GM18498 (cell line): ENCODE measurements at regions not wholly inside any gene's neighbourhood (a gene's known extent, or its start where the extent isn't known, plus 50 kb on each side); places are given as distances from the start of the nearest gene placed in this dataset.

Source experiments
- ATAC-seq: cut with Tn5 transposase; IDR thresholded peaks from one replicate; pipeline ENCODE4 v1.9.1; 2021; ENCODE audit warnings: mild to moderate bottlenecking, moderate library complexity; ENCODE audit not compliant: unreplicated experiment

GRCh38 chr17:71110326-71110725 is 941.0 kb downstream of the KCNJ2 start:
- no peak for ATAC-seq

- ATAC-seq = no peak
Measured at GRCh38 chr17:71111460-71111859, 942.1 kb downstream of the KCNJ2 start.

GRCh38 chr17:71111934-71112333 is 942.6 kb downstream of the KCNJ2 start:
- no peak for ATAC-seq

DNA sequence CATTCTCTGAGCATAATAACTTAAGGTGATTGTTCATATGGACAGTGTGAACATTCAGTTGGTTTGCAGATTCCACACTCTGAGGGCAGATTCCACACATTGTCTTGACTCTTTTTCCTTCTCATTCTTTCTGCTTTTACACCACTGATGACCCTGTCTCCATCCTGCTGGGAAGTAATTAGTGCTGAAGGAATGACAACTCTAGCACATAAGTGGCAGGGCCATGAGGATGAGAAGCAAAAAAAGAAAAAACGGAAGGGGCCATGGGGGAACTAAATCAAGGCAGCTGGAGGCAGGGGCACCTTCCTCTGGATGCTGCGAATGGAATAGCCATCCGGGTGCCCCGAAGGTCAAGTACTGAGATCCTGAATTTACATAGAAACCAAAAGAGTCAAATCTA is 944.0 kb downstream of the KCNJ2 start:
- no peak for ATAC-seq

DNA sequence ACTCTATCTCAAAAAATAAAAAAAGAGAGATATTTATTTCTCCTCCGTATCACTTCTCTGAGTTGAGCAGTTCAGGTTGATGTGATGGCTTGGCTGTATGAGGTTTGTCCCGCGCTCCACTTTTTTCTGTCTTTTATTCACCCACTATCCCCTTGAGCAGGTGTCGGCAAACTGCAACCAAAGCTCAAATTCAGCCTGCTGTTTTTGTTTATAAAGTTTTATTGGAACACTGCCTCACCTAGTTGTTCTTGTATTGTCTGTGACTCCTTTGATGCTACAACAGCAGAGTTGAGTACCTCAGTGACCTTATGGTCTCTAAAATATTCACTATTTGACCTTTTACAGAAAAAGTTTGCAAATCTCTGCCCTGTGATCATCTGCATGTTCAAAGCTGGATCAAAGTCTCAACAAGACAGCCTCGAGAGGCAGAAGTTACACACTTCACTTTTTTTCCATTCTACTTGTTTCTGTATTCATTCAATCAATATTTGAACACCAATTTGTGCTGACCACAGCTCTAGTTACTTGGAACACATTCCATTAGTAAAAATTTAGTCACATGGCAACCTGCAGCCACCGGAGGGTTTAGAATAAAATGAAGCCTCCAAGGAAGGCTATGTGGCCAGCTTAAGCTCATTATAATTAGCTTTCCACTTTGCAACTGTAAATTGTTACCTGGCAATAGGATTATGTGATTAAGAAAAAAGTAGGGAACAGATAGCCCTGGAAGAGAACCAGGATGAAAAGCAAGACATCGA is 945.8 kb downstream of the KCNJ2 start:
- ATAC-seq = no peak

GRCh38 chr17:71115669-71115972 is 946.3 kb downstream of the KCNJ2 start:
- ATAC-seq = no peak

GRCh38 chr17:71117466-71117865 is 948.1 kb downstream of the KCNJ2 start:
- no peak for ATAC-seq

GRCh38 chr17:71118039-71118438 is 948.7 kb downstream of the KCNJ2 start:
- ATAC-seq = no peak

GRCh38 chr17:71127416-71127815 is 958.1 kb downstream of the KCNJ2 start:
- ATAC-seq = no peak

DNA sequence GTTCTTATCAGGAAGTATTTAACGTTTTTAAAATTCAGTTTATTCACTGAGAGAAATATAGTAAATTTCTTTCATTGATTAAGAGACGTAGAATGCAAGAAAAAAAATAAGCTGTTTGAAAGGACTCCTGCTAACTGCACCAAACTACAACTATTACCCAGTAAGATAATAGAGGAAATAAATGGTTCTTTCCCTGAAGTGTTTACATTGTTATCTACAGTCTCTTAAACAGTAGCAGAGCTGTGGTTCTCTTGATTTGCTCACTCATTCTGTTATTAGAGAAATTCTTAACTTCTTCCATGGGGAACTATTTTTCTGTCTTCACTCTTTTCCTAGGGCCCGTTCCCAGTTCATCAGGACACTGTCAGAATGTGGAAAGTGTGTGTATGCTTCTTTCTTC is 973.0 kb downstream of the KCNJ2 start:
- no peak for ATAC-seq

- no peak for ATAC-seq
Measured at GRCh38 chr17:71145486-71145885, 975.3 kb upstream of the SOX9 start.

DNA sequence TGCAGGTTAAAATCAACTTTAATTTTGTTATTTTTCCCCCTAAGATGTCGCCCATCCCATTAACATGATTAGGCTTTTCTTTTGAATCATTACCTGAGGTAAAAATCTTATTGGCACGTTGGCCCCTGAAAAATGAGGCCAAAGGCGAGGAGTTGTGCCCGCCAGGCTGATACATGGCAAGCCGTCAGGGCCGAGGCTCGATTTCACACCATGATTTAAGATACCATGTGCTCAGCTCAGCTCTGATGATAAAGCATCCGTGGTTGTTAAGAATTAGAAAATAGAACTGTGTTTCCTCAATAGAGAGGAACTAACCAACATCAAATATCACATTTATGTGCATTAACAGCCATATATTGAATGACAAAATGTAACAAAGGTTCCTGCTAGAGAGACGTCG is 972.9 kb upstream of the SOX9 start:
- ATAC-seq = no peak

DNA sequence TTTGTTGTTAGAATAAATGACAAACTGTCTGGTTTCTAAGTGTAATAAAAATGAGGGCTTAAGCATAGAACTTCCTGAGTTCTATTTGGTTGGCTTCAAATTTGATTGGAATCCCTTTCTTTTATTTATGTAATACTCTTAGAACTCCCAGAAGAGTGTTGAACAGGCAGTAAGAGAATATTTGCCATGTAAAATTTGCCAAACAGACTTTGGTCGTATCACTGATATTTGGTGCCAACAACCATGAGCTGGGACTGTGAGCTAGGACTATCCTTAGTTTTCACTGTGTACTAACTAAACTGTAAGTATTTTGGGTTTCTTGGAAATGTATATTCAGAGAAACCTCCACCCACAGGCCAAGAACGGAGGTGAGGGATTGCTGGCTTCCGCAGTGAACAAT is 971.2 kb upstream of the SOX9 start:
- ATAC-seq = no peak

- no peak for ATAC-seq
Measured at GRCh38 chr17:71157297-71157696, 963.5 kb upstream of the SOX9 start.

DNA sequence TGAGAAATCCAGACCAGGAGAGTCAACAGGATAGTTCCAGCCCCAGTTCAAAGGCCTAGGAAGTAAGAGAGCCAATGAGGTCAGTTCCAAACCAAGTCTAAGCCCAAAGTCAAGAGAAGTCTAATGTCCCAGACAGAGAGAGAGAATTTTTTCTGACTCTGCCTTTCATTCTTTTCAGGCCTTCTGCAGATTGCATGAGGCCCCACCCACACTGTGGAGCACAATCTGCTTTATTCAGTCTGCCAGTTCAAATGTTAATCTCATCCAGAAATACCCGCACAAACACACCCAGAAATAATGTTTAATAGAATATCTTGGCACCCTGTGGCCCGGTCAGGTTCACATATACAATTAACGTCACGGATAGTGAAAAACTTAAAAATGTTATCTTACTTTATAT is 962.4 kb upstream of the SOX9 start:
- ATAC-seq = no peak

DNA sequence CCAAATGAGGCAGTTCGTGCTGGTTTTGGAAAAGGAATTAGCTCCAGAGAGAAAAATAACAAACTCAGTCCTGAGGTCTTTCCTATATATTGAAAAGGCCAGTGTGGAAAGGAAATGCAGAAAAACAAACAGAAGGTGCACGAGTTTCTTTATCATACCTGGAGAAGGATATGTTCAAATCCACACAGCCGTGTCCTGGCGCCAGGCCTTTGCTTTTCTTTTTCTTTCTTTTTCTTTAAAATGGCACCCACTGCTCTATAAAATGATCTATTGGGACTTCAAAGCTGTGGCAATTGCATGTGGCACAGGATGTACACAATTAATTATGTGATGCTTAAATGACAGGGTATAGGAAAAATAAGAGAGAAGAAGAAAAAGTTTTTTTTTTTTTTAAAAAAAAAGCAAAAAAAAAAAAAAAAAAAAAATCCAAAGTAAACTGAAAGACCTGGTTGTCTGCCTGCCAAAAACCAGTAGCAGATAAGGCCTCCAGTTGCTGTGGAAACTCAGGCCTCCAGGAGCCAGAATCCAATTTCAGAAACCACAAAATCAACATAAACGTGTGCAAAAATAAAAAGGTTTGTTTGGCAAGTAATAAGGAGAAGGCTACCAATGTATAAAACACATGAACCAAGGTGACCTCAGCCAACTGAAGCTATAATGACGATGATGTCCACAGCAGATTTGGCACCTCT is 957.6 kb upstream of the SOX9 start:
- ATAC-seq = no peak

DNA sequence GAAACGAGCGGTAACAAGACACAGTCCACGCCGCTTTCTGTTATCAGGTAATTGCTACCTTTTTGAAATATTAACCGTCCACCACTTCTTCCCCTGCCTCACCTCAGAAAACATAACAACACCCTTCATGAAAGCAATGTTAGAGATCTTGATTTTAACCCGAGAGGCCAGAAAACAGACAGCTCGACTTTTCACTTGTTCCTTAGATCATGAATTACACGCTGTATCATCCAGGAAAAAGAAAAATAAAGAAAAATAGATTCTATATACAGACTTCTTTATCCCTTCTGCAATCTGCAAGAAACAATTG is 957.1 kb upstream of the SOX9 start:
- ATAC-seq = no peak

DNA sequence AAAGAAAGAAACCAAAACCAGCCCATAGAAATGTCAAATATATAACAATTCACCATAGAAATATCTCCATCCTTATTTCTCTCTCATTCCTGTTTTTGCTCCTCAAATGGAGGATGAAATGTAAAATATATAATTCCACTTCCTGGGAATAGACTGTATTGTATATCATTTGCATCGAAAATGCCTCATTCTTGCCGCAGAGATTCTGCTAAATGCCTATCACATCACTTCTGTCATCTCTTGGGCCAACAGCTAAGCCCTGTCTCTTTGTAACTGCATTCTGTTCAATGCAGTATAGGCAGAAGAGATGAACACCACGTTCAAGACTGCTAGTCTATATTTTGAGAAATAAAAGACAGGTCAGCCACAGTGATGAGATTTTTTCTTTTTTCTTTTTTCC is 956.3 kb upstream of the SOX9 start:
- ATAC-seq = no peak

- ATAC-seq = no peak
Measured at GRCh38 chr17:71166311-71166710, 954.5 kb upstream of the SOX9 start.

GRCh38 chr17:71168053-71168741 is 952.6 kb upstream of the SOX9 start:
- no peak for ATAC-seq

- no peak for ATAC-seq
Measured at GRCh38 chr17:71170070-71170469, 950.8 kb upstream of the SOX9 start.

DNA sequence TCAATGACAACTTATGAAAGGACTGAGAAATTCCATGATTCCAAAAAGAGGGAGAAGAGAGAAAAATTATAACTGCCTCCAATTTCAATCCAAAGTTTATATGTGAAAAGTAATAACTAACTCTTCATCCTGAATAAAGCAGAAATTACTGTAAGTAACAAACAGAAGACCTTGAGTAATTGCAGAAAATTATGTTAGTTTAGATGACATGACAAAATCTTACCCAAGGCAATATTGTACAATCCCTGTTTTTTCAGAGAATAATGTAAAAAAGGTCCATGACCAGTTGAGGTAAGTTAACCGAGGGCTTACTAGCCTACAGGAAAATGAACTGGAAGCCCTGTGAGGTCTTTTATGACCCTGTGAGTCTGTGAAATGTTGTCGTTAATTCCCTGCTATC is 949.5 kb upstream of the SOX9 start:
- ATAC-seq = no peak
